H1 (cell line): ENCODE measurements at regions not wholly inside any gene's neighbourhood (a gene's known extent, or its start where the extent isn't known, plus 50 kb on each side); places are given as distances from the start of the nearest gene placed in this dataset.

Experiments used
- CTCF ChIA-PET: fragments of 300-600 bp; sonication (Branson Sonifier 250); formaldehyde crosslinking; loops from one replicate; lab custom pipeline; 2021; ENCODE audit not compliant: partially characterized antibody; lab: Charles Lee
- POLR2A ChIA-PET: fragments of 300-600 bp; sonication (Branson Sonifier 250); formaldehyde crosslinking; loops from one replicate; lab custom pipeline; 2021; ENCODE audit warnings: inconsistent platforms; ENCODE audit not compliant: partially characterized antibody; lab: Charles Lee
- DNase-seq, 2 experiments: peaks; one replicate each; pipeline versions ENCODE4 v3.0.0 to v3.0.0-alpha.2; 2010 to 2022; ENCODE audit warnings: low spot score in 2 of 2, low read depth in 1 of 2, mixed read lengths in 1 of 2
- FAIRE-seq: peaks from 2 replicates; lab custom pipeline; 2011; peaks lifted over from hg19 to GRCh38; lab: Jason Lieb, UNC
- H2AFZ ChIP-seq: 2 replicates; pipeline ENCODE4 v1.8.1; 2012; ENCODE audit warnings: low read length, inconsistent platforms
- H2AK5ac ChIP-seq: 2 replicates; pipeline ENCODE4 v1.6.1; 2013; ENCODE audit warnings: low read depth, low read length
- H2BK120ac ChIP-seq: replicated peaks from 2 replicates; pipeline ENCODE3; 2013; ENCODE audit warnings: low read depth, low read length, inconsistent platforms
- H2BK12ac ChIP-seq: 2 replicates; pipeline ENCODE4 v1.6.1; 2013; ENCODE audit warnings: low read depth, low read length
- H2BK15ac ChIP-seq: 2 replicates; pipeline ENCODE4 v1.6.1; 2013; ENCODE audit warnings: low read length
- H2BK20ac ChIP-seq: 2 replicates; pipeline ENCODE4 v1.6.1; 2013; ENCODE audit warnings: low read length
- H2BK5ac ChIP-seq: 2 replicates; pipeline ENCODE4 v1.6.1; 2013; ENCODE audit warnings: low read depth, low read length
- H3K14ac ChIP-seq: 2 replicates; pipeline ENCODE4 v1.6.1; 2013; ENCODE audit warnings: inconsistent platforms; ENCODE audit not compliant: insufficient read length
- H3K18ac ChIP-seq: 2 replicates; pipeline ENCODE4 v1.6.1; 2013; ENCODE audit warnings: low read length; ENCODE audit errors: extremely low read depth
- H3K23ac ChIP-seq: 2 replicates; pipeline ENCODE4 v1.6.1; 2013; ENCODE audit warnings: inconsistent platforms; ENCODE audit not compliant: insufficient read length
- H3K23me2 ChIP-seq: 2 replicates; pipeline ENCODE4 v1.6.1; 2013; ENCODE audit warnings: low read depth, low read length
- H3K27ac ChIP-seq: 2 replicates; pipeline ENCODE4 v1.6.1; 2011; ENCODE audit warnings: low read depth, low read length, inconsistent platforms
- H3K27me3 ChIP-seq, 4 experiments: replicated peaks in 1 of 4; 1 replicate in 1 of 4; 2 replicates in 3 of 4; pipeline versions ENCODE4 v1.6.1 to v1.8.1; 2011 to 2013; ENCODE audit warnings: low read length in 3 of 4, mild to moderate bottlenecking in 3 of 4, inconsistent platforms in 2 of 4, mixed read lengths in 2 of 4, moderate library complexity in 1 of 4; ENCODE audit not compliant: control insufficient read depth in 3 of 4, insufficient read depth in 3 of 4; ENCODE audit errors: extremely low read depth in 1 of 4
- H3K36me3 ChIP-seq, 4 experiments: 2 replicates each; pipeline versions ENCODE4 v1.6.1 to v1.8.1; 2011 to 2013; ENCODE audit warnings: mild to moderate bottlenecking in 4 of 4, low read length in 3 of 4, moderate library complexity in 2 of 4, control low read depth in 1 of 4, inconsistent platforms in 1 of 4; ENCODE audit not compliant: insufficient read depth in 4 of 4, control insufficient read depth in 2 of 4
- H3K4ac ChIP-seq: replicated peaks from 2 replicates; pipeline ENCODE3; 2013; ENCODE audit warnings: low read length, low read depth, mixed read lengths, inconsistent platforms; ENCODE audit not compliant: insufficient read length
- H3K4me1 ChIP-seq, 4 experiments: replicated peaks in 1 of 4; 1 replicate in 1 of 4; 2 replicates in 3 of 4; pipeline versions ENCODE4 v1.6.1 to v1.8.1; 2011 to 2013; ENCODE audit warnings: low read length in 3 of 4, inconsistent platforms in 2 of 4, mixed read lengths in 1 of 4; ENCODE audit not compliant: insufficient read depth in 4 of 4, control insufficient read depth in 3 of 4
- H3K4me2 ChIP-seq, 2 experiments: 2 replicates each; pipeline versions ENCODE4 v1.6.1 to v1.8.1; 2011 to 2013; ENCODE audit warnings: low read depth in 2 of 2, low read length in 2 of 2, control low read depth in 1 of 2, inconsistent platforms in 1 of 2, mild to moderate bottlenecking in 1 of 2; ENCODE audit not compliant: insufficient read depth in 1 of 2
- H3K4me3 ChIP-seq, 4 experiments: fragments of 200-600, 300-600 bp in 1 of 4; sonication (generic), shearing (Covaris generic), sonication (Bioruptor Twin) in 1 of 4; 2 replicates each; pipeline versions ENCODE4 v1.5.1 to v1.8.1; 2011 to 2016; ENCODE audit warnings: low read length in 4 of 4, low read depth in 3 of 4, control low read depth in 2 of 4, inconsistent platforms in 2 of 4, mild to moderate bottlenecking in 2 of 4, mixed read lengths in 1 of 4, moderate library complexity in 1 of 4; ENCODE audit not compliant: insufficient read depth in 2 of 4; ENCODE audit errors: extremely low read depth in 1 of 4
- H3K56ac ChIP-seq: replicated peaks from 2 replicates; pipeline ENCODE3; 2013; ENCODE audit warnings: low read depth, mild to moderate bottlenecking, mixed read lengths, low read length, inconsistent platforms; ENCODE audit not compliant: insufficient read length
- H3K79me1 ChIP-seq: 2 replicates; pipeline ENCODE4 v1.6.1; 2013; ENCODE audit warnings: low read depth, low read length, control low read depth
- H3K79me2 ChIP-seq, 2 experiments: 2 replicates each; pipeline versions ENCODE4 v1.6.1 to v1.8.1; 2012 to 2013; ENCODE audit warnings: low read length in 2 of 2, mild to moderate bottlenecking in 2 of 2, inconsistent platforms in 1 of 2; ENCODE audit not compliant: insufficient read depth in 2 of 2, control insufficient read depth in 1 of 2
- H3K9ac ChIP-seq, 4 experiments: replicated peaks in 1 of 4; 1 replicate in 1 of 4; 2 replicates in 3 of 4; pipeline versions ENCODE4 v1.6.1 to v1.8.1; 2011 to 2013; ENCODE audit warnings: low read depth in 3 of 4, low read length in 3 of 4, control low read depth in 2 of 4, mild to moderate bottlenecking in 2 of 4, moderate library complexity in 2 of 4, inconsistent platforms in 1 of 4; ENCODE audit errors: extremely low read depth in 1 of 4
- H3K9me3 ChIP-seq, 2 experiments: 2 replicates each; pipeline versions ENCODE4 v1.6.1 to v1.8.1; 2012 to 2013; ENCODE audit warnings: mild to moderate bottlenecking in 2 of 2, moderate library complexity in 2 of 2, control low read depth in 1 of 2, inconsistent platforms in 1 of 2, low read depth in 1 of 2, low read length in 1 of 2, mixed read lengths in 1 of 2; ENCODE audit not compliant: insufficient read depth in 2 of 2
- H4K20me1 ChIP-seq, 2 experiments: replicated peaks in 1 of 2; 2 replicates each; pipeline versions ENCODE3 to v1.8.1; 2011 to 2013; ENCODE audit warnings: inconsistent platforms in 2 of 2, low read length in 2 of 2, mild to moderate bottlenecking in 1 of 2; ENCODE audit not compliant: insufficient read depth in 2 of 2, control insufficient read depth in 1 of 2
- H4K5ac ChIP-seq: 2 replicates; pipeline ENCODE4 v1.6.1; 2013; ENCODE audit warnings: low read length, low read depth, mixed read lengths, inconsistent platforms; ENCODE audit not compliant: insufficient read length
- H4K8ac ChIP-seq: 2 replicates; pipeline ENCODE4 v1.8.0; 2013; ENCODE audit warnings: mild to moderate bottlenecking, moderate library complexity, low read length, inconsistent platforms; ENCODE audit not compliant: insufficient read depth; ENCODE audit errors: extremely low read depth
- H4K91ac ChIP-seq: replicated peaks from 2 replicates; pipeline ENCODE3; 2013; ENCODE audit warnings: low read length, mixed read lengths, inconsistent platforms; ENCODE audit not compliant: insufficient read length
- ASH2L ChIP-seq: fragments of 200-600, 300-600 bp; sonication (generic); IDR thresholded peaks from one replicate; pipeline ENCODE4 v1.7.1; 2017; ENCODE audit warnings: low read length
- BACH1 ChIP-seq: IDR thresholded peaks from 2 replicates; pipeline ENCODE4 v1.6.1; 2012; ENCODE audit warnings: low read length, improper control_type of control experiment
- BCL11A ChIP-seq, 2 experiments: IDR thresholded peaks; one replicate each; pipeline ENCODE4 v1.6.1; 2011; ENCODE audit warnings: low read depth in 2 of 2, low read length in 2 of 2, mild to moderate bottlenecking in 2 of 2
- BRCA1 ChIP-seq: IDR thresholded peaks from 2 replicates; pipeline ENCODE4 v1.6.1; 2012; ENCODE audit warnings: low read depth, low read length, improper control_type of control experiment
- EP300 ChIP-seq, 2 experiments: IDR thresholded peaks; 1 replicate in 1 of 2; 2 replicates in 1 of 2; pipeline ENCODE4 v1.6.1; 2011 to 2012; ENCODE audit warnings: low read depth in 2 of 2, low read length in 2 of 2, mild to moderate bottlenecking in 2 of 2, borderline replicate concordance in 1 of 2, inconsistent platforms in 1 of 2, moderate library complexity in 1 of 2
- JUND ChIP-seq: IDR thresholded peaks from 2 replicates; pipeline ENCODE4 v1.6.1; 2011; ENCODE audit warnings: mild to moderate bottlenecking, improper control_type of control experiment, low read length
- KDM1A ChIP-seq: fragments of 200-600, 300-600 bp; sonication (generic); IDR thresholded peaks from 2 replicates; pipeline ENCODE4 v1.7.1; 2016; ENCODE audit warnings: mild to moderate bottlenecking, low read length, borderline replicate concordance
- POLR2AphosphoS5 ChIP-seq: IDR thresholded peaks from 2 replicates; pipeline ENCODE4 v1.6.1; 2011; ENCODE audit warnings: low read depth, low read length
- POU5F1 ChIP-seq: IDR thresholded peaks from 2 replicates; pipeline ENCODE4 v1.6.1; 2011; ENCODE audit warnings: low read depth, mild to moderate bottlenecking, low read length, moderate library complexity
- RFX5 ChIP-seq: IDR thresholded peaks from 2 replicates; pipeline ENCODE4 v1.6.1; 2011; ENCODE audit warnings: low read depth, low read length, improper control_type of control experiment, borderline replicate concordance
- RNF2 ChIP-seq: fragments of 200-900, 300-1000 bp; sonication (generic); IDR thresholded peaks from 2 replicates; pipeline ENCODE4 v1.7.1; 2016; ENCODE audit warnings: borderline replicate concordance, low read depth, mild to moderate bottlenecking, antibody characterized with exemption, low read length; ENCODE audit not compliant: poor library complexity, severe bottlenecking; ENCODE audit errors: missing control alignments
- TEAD4 ChIP-seq: IDR thresholded peaks from 2 replicates; pipeline ENCODE4 v1.6.1; 2012; ENCODE audit warnings: low read depth, low read length, inconsistent platforms, mixed read lengths
- USF2 ChIP-seq: IDR thresholded peaks from 2 replicates; pipeline ENCODE4 v1.6.1; 2011; ENCODE audit warnings: low read length, improper control_type of control experiment
- WGBS, 2 experiments: shearing (Covaris generic) in 1 of 2; methylation state at CpG; one replicate each; pipeline versions ENCODE4 v1.1.6 to v1.1.7; 2013 to 2015; ENCODE audit warnings: low lambda C conversion rate in 2 of 2, mixed read lengths in 2 of 2, inconsistent platforms in 1 of 2, low coverage in 1 of 2, missing lambda C conversion rate in 1 of 2; ENCODE audit not compliant: insufficient replicate concordance in 2 of 2, insufficient coverage in 1 of 2, insufficient read length in 1 of 2; ENCODE audit errors: extremely low coverage in 1 of 2, missing lambda C conversion rate in 1 of 2; 5-methylcytosine and 5-hydroxymethylcytosine counted together

GRCh38 chr18:5639131-5639530, 95.3 kb upstream of the EPB41L3 start:
- Histone ChIP-seq H4K20me1 (no peaks in the 10 kb centered on the region), H3K4ac (no peak overlapping the region), H3K79me1 (no peaks in the 10 kb centered on the region), H2AK5ac (no peak overlapping the region), H3K56ac (no peak overlapping the region), H3K9me3 (no peaks in the 10 kb centered on the region), H2BK20ac (no peak overlapping the region), H3K4me1 (no peaks in the 10 kb centered on the region; a peak in 2 of 7 replicates), H3K79me2 (no peaks in the 10 kb centered on the region), H4K91ac (no peak overlapping the region), H3K18ac (no peak overlapping the region), H2AFZ (no peak overlapping the region), H3K23me2 (no peaks in the 10 kb centered on the region), H3K9ac (no peak overlapping the region), H3K4me3 (no peak overlapping the region), H3K36me3 (no peaks in the 10 kb centered on the region), H2BK15ac (no peak overlapping the region), H4K8ac (no peak overlapping the region), H3K27ac (no peak overlapping the region), H2BK5ac (no peak overlapping the region), H3K23ac (no peak overlapping the region), H3K14ac (no peak overlapping the region), H2BK120ac (no peak overlapping the region), H2BK12ac (no peak overlapping the region), H3K4me2 (no peak overlapping the region), H4K5ac (no peak overlapping the region), H3K27me3 (no peaks in the 10 kb centered on the region)
- FAIRE-seq (no peak), DNase-seq (no peak)
- ChIA-PET CTCF (interaction anchor here (0.6 to 1.0 kb wide), 2 partner anchors 17 to 981 kb away, joined by 3 to 4 read pairs; no protein-coding TSS in a partner anchor), POLR2A (interaction anchor here (1.3 kb wide), 1 partner anchor 374 kb away, joined by 3 read pairs; no protein-coding TSS in a partner anchor)
- 87% methylated on average over 2 of the region's 2 CpGs; no CpG with 5 or more reads in 1 of the 2 experiments for WGBS, 2 experiments
- TF ChIP-seq BACH1 (no peak), TEAD4 (no peak), BRCA1 (no peak), RNF2 (no peak), EP300 (IDR thresholded peaks at IDR 0.05; ENCODE audit: borderline replicate concordance in 1 of 2, low read depth in 2 of 2, low read length in 2 of 2) (no peak), JUND (no peak), BCL11A (IDR thresholded peaks at IDR 0.05; ENCODE audit: low read depth in 2 of 2, low read length in 2 of 2) (no peak), USF2 (no peak), RFX5 (no peak), KDM1A (no peak), POU5F1 (no peak), POLR2AphosphoS5 (no peak), ASH2L (no peak)
